Astrocyte of the cerebellum (primary cell): ENCODE measurements at regions not wholly inside any gene's neighbourhood (a gene's known extent, or its start where the extent isn't known, plus 50 kb on each side); places are given as distances from the start of the nearest gene placed in this dataset.

Experiments
- DNase-seq: peaks from one replicate; pipeline ENCODE4 v3.0.0-alpha.2; 2011; ENCODE audit warnings: low read depth
- H3K4me3 ChIP-seq: 2 replicates; pipeline ENCODE4 v1.5.1; 2011; ENCODE audit warnings: mild to moderate bottlenecking, low read depth, low read length, moderate library complexity
- in situ Hi-C: cut with HindIII; loops from 2 replicates; pipeline ENCODE4 v1.10.0; 2017; ENCODE audit warnings: low sequenced_read_pairs
- TF ChIP-seq, protein P1 (sequence below): IDR thresholded peaks from 2 replicates; pipeline ENCODE4 v1.5.1; 2012; ENCODE audit warnings: low read length, low read depth, moderate library complexity, mild to moderate bottlenecking; ENCODE audit errors: missing control alignments

- H3K4me3 ChIP-seq = no peak overlapping the region
- DNase-seq = no peak
- TF ChIP-seq, protein P1, sequence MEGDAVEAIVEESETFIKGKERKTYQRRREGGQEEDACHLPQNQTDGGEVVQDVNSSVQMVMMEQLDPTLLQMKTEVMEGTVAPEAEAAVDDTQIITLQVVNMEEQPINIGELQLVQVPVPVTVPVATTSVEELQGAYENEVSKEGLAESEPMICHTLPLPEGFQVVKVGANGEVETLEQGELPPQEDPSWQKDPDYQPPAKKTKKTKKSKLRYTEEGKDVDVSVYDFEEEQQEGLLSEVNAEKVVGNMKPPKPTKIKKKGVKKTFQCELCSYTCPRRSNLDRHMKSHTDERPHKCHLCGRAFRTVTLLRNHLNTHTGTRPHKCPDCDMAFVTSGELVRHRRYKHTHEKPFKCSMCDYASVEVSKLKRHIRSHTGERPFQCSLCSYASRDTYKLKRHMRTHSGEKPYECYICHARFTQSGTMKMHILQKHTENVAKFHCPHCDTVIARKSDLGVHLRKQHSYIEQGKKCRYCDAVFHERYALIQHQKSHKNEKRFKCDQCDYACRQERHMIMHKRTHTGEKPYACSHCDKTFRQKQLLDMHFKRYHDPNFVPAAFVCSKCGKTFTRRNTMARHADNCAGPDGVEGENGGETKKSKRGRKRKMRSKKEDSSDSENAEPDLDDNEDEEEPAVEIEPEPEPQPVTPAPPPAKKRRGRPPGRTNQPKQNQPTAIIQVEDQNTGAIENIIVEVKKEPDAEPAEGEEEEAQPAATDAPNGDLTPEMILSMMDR = no peak
- in situ Hi-C loops = no loop called here
Measured at GRCh38 chr6:47383360-47383759, 73.7 kb upstream of the TNFRSF21 start.

DNA sequence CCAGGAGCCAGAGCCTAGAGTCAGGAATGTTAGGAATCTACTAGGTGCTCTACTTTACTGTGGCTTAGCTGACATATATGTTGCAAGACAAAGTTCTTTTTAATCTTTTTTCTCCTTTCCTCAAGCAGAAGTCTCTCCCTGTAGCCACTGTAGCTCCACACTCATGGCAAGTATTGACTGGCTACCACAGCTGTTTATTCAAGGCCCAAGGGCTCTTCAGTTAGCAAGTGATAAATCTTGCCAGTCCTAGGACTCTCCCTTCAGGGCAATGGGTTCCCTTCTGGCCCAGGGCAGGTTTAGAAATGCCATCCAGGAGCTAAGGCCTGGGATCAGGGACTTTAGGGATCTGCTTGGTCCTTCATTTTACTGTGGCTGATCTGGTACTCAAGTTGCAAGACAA lies 82.0 kb upstream of the TNFRSF21 start:
- DNase-seq = no peak
- no peak overlapping the region for H3K4me3 ChIP-seq
- TF ChIP-seq, protein P1 = no peak
- in situ Hi-C loops = no loop called here

DNA sequence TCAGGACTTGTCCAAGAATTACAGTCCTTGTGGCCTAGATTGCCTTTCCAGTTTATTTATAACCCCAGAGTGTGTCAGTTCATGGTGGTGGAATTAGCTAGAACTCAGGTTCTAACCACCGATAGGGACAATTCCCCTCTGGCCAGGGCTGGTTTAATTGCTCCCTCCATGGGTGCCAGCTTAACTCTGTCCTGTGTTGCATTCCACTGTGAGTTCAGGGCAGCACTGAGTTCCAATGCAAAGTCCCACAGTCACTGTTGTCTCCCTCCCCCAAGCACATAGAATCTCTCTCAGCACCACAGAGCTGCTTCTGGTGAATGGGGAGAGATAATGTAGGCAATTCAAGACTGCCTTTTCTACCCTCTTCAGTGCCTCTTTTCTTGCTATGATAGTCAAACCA lies 82.5 kb upstream of the TNFRSF21 start:
- TF ChIP-seq, protein P1 = no peak
- no peak overlapping the region for H3K4me3 ChIP-seq
- DNase-seq = no peak
- in situ Hi-C loops = no loop called here

DNA sequence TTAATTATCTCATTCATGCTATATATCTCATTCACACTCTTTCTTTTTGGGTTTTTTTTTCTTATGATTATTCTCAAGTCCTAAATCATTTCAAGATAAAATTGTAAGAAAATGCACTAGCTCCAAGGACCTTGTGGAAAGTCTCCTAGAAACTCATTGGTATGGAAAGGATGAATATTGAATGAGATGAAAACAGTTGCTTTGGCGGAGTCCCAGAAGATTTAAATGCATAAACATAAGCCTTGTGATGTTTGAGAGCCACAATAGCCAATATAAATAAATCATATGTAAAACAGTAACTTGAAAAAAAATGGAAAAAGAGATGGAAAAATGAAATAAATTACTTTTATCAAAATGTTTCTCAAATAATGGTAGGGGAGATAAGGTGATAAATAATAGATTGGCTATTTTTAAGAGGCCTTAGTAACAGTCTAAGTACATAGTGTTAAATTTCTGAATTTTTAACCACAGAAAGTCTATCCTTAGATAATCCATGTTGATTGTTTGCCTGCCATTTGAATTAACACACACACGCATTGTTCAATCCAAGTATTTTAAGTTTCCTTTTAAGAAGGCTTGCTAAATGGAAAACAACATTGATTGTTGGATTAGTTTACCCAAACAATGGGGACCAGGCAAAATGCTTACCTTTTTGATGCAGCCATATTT lies 81.1 kb upstream of the CD2AP start:
- no peak for DNase-seq
- H3K4me3 ChIP-seq = no peak overlapping the region
- TF ChIP-seq, protein P1 = no peak
- in situ Hi-C loops = no loop called here

GRCh38 chr6:47400581-47400980 lies 77.0 kb upstream of the CD2AP start:
- in situ Hi-C loops = no loop called here
- no peak for DNase-seq
- TF ChIP-seq, protein P1 = no peak
- no peak overlapping the region for H3K4me3 ChIP-seq

GRCh38 chr6:47402081-47402480 lies 75.5 kb upstream of the CD2AP start:
- in situ Hi-C loops = no loop called here
- TF ChIP-seq, protein P1 = no peak

GRCh38 chr6:47403056-47403455 lies 74.5 kb upstream of the CD2AP start:
- in situ Hi-C loops = no loop called here
- DNase-seq = no peak
- TF ChIP-seq, protein P1 = no peak
- H3K4me3 ChIP-seq = no peak overlapping the region

More at GRCh38 chr6:47402081-47402480, 75.5 kb upstream of the CD2AP start:
- H3K4me3 ChIP-seq = no peak overlapping the region
- no peak for DNase-seq
